H1 (cell line): ENCODE measurements at regions not wholly inside any gene's neighbourhood (a gene's known extent, or its start where the extent isn't known, plus 50 kb on each side); places are given as distances from the start of the nearest gene placed in this dataset.

Source experiments
- CTCF ChIA-PET: fragments of 300-600 bp; sonication (Branson Sonifier 250); formaldehyde crosslinking; loops from one replicate; lab custom pipeline; 2021; ENCODE audit not compliant: partially characterized antibody; lab: Charles Lee
- POLR2A ChIA-PET: fragments of 300-600 bp; sonication (Branson Sonifier 250); formaldehyde crosslinking; loops from one replicate; lab custom pipeline; 2021; ENCODE audit warnings: inconsistent platforms; ENCODE audit not compliant: partially characterized antibody; lab: Charles Lee
- DNase-seq, 2 experiments: peaks; one replicate each; pipeline versions ENCODE4 v3.0.0 to v3.0.0-alpha.2; 2010 to 2022; ENCODE audit warnings: low spot score in 2 of 2, low read depth in 1 of 2, mixed read lengths in 1 of 2
- FAIRE-seq: peaks from 2 replicates; lab custom pipeline; 2011; peaks lifted over from hg19 to GRCh38; lab: Jason Lieb, UNC
- H2AFZ ChIP-seq: 2 replicates; pipeline ENCODE4 v1.8.1; 2012; ENCODE audit warnings: low read length, inconsistent platforms
- H2AK5ac ChIP-seq: 2 replicates; pipeline ENCODE4 v1.6.1; 2013; ENCODE audit warnings: low read depth, low read length
- H2BK120ac ChIP-seq: replicated peaks from 2 replicates; pipeline ENCODE3; 2013; ENCODE audit warnings: low read depth, low read length, inconsistent platforms
- H2BK12ac ChIP-seq: 2 replicates; pipeline ENCODE4 v1.6.1; 2013; ENCODE audit warnings: low read depth, low read length
- H2BK15ac ChIP-seq: 2 replicates; pipeline ENCODE4 v1.6.1; 2013; ENCODE audit warnings: low read length
- H2BK20ac ChIP-seq: 2 replicates; pipeline ENCODE4 v1.6.1; 2013; ENCODE audit warnings: low read length
- H2BK5ac ChIP-seq: 2 replicates; pipeline ENCODE4 v1.6.1; 2013; ENCODE audit warnings: low read depth, low read length
- H3K14ac ChIP-seq: 2 replicates; pipeline ENCODE4 v1.6.1; 2013; ENCODE audit warnings: inconsistent platforms; ENCODE audit not compliant: insufficient read length
- H3K18ac ChIP-seq: 2 replicates; pipeline ENCODE4 v1.6.1; 2013; ENCODE audit warnings: low read length; ENCODE audit errors: extremely low read depth
- H3K23ac ChIP-seq: 2 replicates; pipeline ENCODE4 v1.6.1; 2013; ENCODE audit warnings: inconsistent platforms; ENCODE audit not compliant: insufficient read length
- H3K23me2 ChIP-seq: 2 replicates; pipeline ENCODE4 v1.6.1; 2013; ENCODE audit warnings: low read depth, low read length
- H3K27ac ChIP-seq: 2 replicates; pipeline ENCODE4 v1.6.1; 2011; ENCODE audit warnings: low read depth, low read length, inconsistent platforms
- H3K27me3 ChIP-seq, 4 experiments: replicated peaks in 1 of 4; 1 replicate in 1 of 4; 2 replicates in 3 of 4; pipeline versions ENCODE4 v1.6.1 to v1.8.1; 2011 to 2013; ENCODE audit warnings: low read length in 3 of 4, mild to moderate bottlenecking in 3 of 4, inconsistent platforms in 2 of 4, mixed read lengths in 2 of 4, moderate library complexity in 1 of 4; ENCODE audit not compliant: control insufficient read depth in 3 of 4, insufficient read depth in 3 of 4; ENCODE audit errors: extremely low read depth in 1 of 4
- H3K36me3 ChIP-seq, 4 experiments: 2 replicates each; pipeline versions ENCODE4 v1.6.1 to v1.8.1; 2011 to 2013; ENCODE audit warnings: mild to moderate bottlenecking in 4 of 4, low read length in 3 of 4, moderate library complexity in 2 of 4, control low read depth in 1 of 4, inconsistent platforms in 1 of 4; ENCODE audit not compliant: insufficient read depth in 4 of 4, control insufficient read depth in 2 of 4
- H3K4ac ChIP-seq: replicated peaks from 2 replicates; pipeline ENCODE3; 2013; ENCODE audit warnings: low read length, low read depth, mixed read lengths, inconsistent platforms; ENCODE audit not compliant: insufficient read length
- H3K4me1 ChIP-seq, 4 experiments: replicated peaks in 1 of 4; 1 replicate in 1 of 4; 2 replicates in 3 of 4; pipeline versions ENCODE4 v1.6.1 to v1.8.1; 2011 to 2013; ENCODE audit warnings: low read length in 3 of 4, inconsistent platforms in 2 of 4, mixed read lengths in 1 of 4; ENCODE audit not compliant: insufficient read depth in 4 of 4, control insufficient read depth in 3 of 4
- H3K4me2 ChIP-seq, 2 experiments: 2 replicates each; pipeline versions ENCODE4 v1.6.1 to v1.8.1; 2011 to 2013; ENCODE audit warnings: low read depth in 2 of 2, low read length in 2 of 2, control low read depth in 1 of 2, inconsistent platforms in 1 of 2, mild to moderate bottlenecking in 1 of 2; ENCODE audit not compliant: insufficient read depth in 1 of 2
- H3K4me3 ChIP-seq, 4 experiments: fragments of 200-600, 300-600 bp in 1 of 4; sonication (generic), shearing (Covaris generic), sonication (Bioruptor Twin) in 1 of 4; 2 replicates each; pipeline versions ENCODE4 v1.5.1 to v1.8.1; 2011 to 2016; ENCODE audit warnings: low read length in 4 of 4, low read depth in 3 of 4, control low read depth in 2 of 4, inconsistent platforms in 2 of 4, mild to moderate bottlenecking in 2 of 4, mixed read lengths in 1 of 4, moderate library complexity in 1 of 4; ENCODE audit not compliant: insufficient read depth in 2 of 4; ENCODE audit errors: extremely low read depth in 1 of 4
- H3K56ac ChIP-seq: replicated peaks from 2 replicates; pipeline ENCODE3; 2013; ENCODE audit warnings: low read depth, mild to moderate bottlenecking, mixed read lengths, low read length, inconsistent platforms; ENCODE audit not compliant: insufficient read length
- H3K79me1 ChIP-seq: 2 replicates; pipeline ENCODE4 v1.6.1; 2013; ENCODE audit warnings: low read depth, low read length, control low read depth
- H3K79me2 ChIP-seq, 2 experiments: 2 replicates each; pipeline versions ENCODE4 v1.6.1 to v1.8.1; 2012 to 2013; ENCODE audit warnings: low read length in 2 of 2, mild to moderate bottlenecking in 2 of 2, inconsistent platforms in 1 of 2; ENCODE audit not compliant: insufficient read depth in 2 of 2, control insufficient read depth in 1 of 2
- H3K9ac ChIP-seq, 4 experiments: replicated peaks in 1 of 4; 1 replicate in 1 of 4; 2 replicates in 3 of 4; pipeline versions ENCODE4 v1.6.1 to v1.8.1; 2011 to 2013; ENCODE audit warnings: low read depth in 3 of 4, low read length in 3 of 4, control low read depth in 2 of 4, mild to moderate bottlenecking in 2 of 4, moderate library complexity in 2 of 4, inconsistent platforms in 1 of 4; ENCODE audit errors: extremely low read depth in 1 of 4
- H3K9me3 ChIP-seq, 2 experiments: 2 replicates each; pipeline versions ENCODE4 v1.6.1 to v1.8.1; 2012 to 2013; ENCODE audit warnings: mild to moderate bottlenecking in 2 of 2, moderate library complexity in 2 of 2, control low read depth in 1 of 2, inconsistent platforms in 1 of 2, low read depth in 1 of 2, low read length in 1 of 2, mixed read lengths in 1 of 2; ENCODE audit not compliant: insufficient read depth in 2 of 2
- H4K20me1 ChIP-seq, 2 experiments: replicated peaks in 1 of 2; 2 replicates each; pipeline versions ENCODE3 to v1.8.1; 2011 to 2013; ENCODE audit warnings: inconsistent platforms in 2 of 2, low read length in 2 of 2, mild to moderate bottlenecking in 1 of 2; ENCODE audit not compliant: insufficient read depth in 2 of 2, control insufficient read depth in 1 of 2
- H4K5ac ChIP-seq: 2 replicates; pipeline ENCODE4 v1.6.1; 2013; ENCODE audit warnings: low read length, low read depth, mixed read lengths, inconsistent platforms; ENCODE audit not compliant: insufficient read length
- H4K8ac ChIP-seq: 2 replicates; pipeline ENCODE4 v1.8.0; 2013; ENCODE audit warnings: mild to moderate bottlenecking, moderate library complexity, low read length, inconsistent platforms; ENCODE audit not compliant: insufficient read depth; ENCODE audit errors: extremely low read depth
- H4K91ac ChIP-seq: replicated peaks from 2 replicates; pipeline ENCODE3; 2013; ENCODE audit warnings: low read length, mixed read lengths, inconsistent platforms; ENCODE audit not compliant: insufficient read length
- ASH2L ChIP-seq: fragments of 200-600, 300-600 bp; sonication (generic); IDR thresholded peaks from one replicate; pipeline ENCODE4 v1.7.1; 2017; ENCODE audit warnings: low read length
- BCL11A ChIP-seq, 2 experiments: IDR thresholded peaks; one replicate each; pipeline ENCODE4 v1.6.1; 2011; ENCODE audit warnings: low read depth in 2 of 2, low read length in 2 of 2, mild to moderate bottlenecking in 2 of 2
- CBX8 ChIP-seq: fragments of 300-800, 300-1000 bp; sonication (generic); IDR thresholded peaks from 2 replicates; pipeline ENCODE4 v1.7.1; 2016; ENCODE audit warnings: low read depth, low read length, borderline replicate concordance
- E2F6 ChIP-seq: IDR thresholded peaks from 2 replicates; pipeline ENCODE4 v1.6.1; 2012; ENCODE audit warnings: inconsistent platforms
- GABPA ChIP-seq: IDR thresholded peaks from 2 replicates; pipeline ENCODE4 v1.6.1; 2011; ENCODE audit warnings: mild to moderate bottlenecking, low read length, moderate library complexity, borderline replicate concordance; ENCODE audit not compliant: insufficient read depth
- JUND ChIP-seq: IDR thresholded peaks from 2 replicates; pipeline ENCODE4 v1.6.1; 2011; ENCODE audit warnings: mild to moderate bottlenecking, improper control_type of control experiment, low read length
- MAFK ChIP-seq: IDR thresholded peaks from 2 replicates; pipeline ENCODE4 v1.6.1; 2012; ENCODE audit warnings: low read depth, mild to moderate bottlenecking, improper control_type of control experiment, low read length
- POU5F1 ChIP-seq: IDR thresholded peaks from 2 replicates; pipeline ENCODE4 v1.6.1; 2011; ENCODE audit warnings: low read depth, mild to moderate bottlenecking, low read length, moderate library complexity
- SIX5 ChIP-seq: IDR thresholded peaks from 2 replicates; pipeline ENCODE4 v1.6.1; 2011; ENCODE audit warnings: mild to moderate bottlenecking, low read depth, low read length
- SRF ChIP-seq: IDR thresholded peaks from 2 replicates; pipeline ENCODE4 v1.6.1; 2011; ENCODE audit warnings: mild to moderate bottlenecking, low read depth, low read length, moderate library complexity
- USF2 ChIP-seq: IDR thresholded peaks from 2 replicates; pipeline ENCODE4 v1.6.1; 2011; ENCODE audit warnings: low read length, improper control_type of control experiment
- WGBS, 2 experiments: shearing (Covaris generic) in 1 of 2; methylation state at CpG; one replicate each; pipeline versions ENCODE4 v1.1.6 to v1.1.7; 2013 to 2015; ENCODE audit warnings: low lambda C conversion rate in 2 of 2, mixed read lengths in 2 of 2, inconsistent platforms in 1 of 2, low coverage in 1 of 2, missing lambda C conversion rate in 1 of 2; ENCODE audit not compliant: insufficient replicate concordance in 2 of 2, insufficient coverage in 1 of 2, insufficient read length in 1 of 2; ENCODE audit errors: extremely low coverage in 1 of 2, missing lambda C conversion rate in 1 of 2; 5-methylcytosine and 5-hydroxymethylcytosine counted together

GRCh38 chr7:4338556-4338955 is 343.5 kb upstream of the FOXK1 start:
- Histone ChIP-seq H3K27me3 (no peaks in the 10 kb centered on the region), H3K18ac (no peak overlapping the region), H3K27ac (no peak overlapping the region), H3K36me3 (no peaks in the 10 kb centered on the region), H3K79me1 (no peaks in the 10 kb centered on the region), H2BK5ac (no peak overlapping the region), H3K23me2 (no peaks in the 10 kb centered on the region; the same call in 1 of the 2 replicates), H3K9me3 (peaks cover 35 to 57% of the 10 kb centered on the region in 2 experiments), H3K56ac (no peak overlapping the region), H3K4me1 (no peaks in the 10 kb centered on the region), H3K4me2 (no peak overlapping the region), H2BK120ac (no peak overlapping the region), H4K91ac (no peak overlapping the region), H2AK5ac (no peak overlapping the region), H3K79me2 (no peaks in the 10 kb centered on the region), H4K5ac (no peak overlapping the region), H2BK15ac (no peak overlapping the region), H3K4me3 (no peak overlapping the region), H3K23ac (no peak overlapping the region), H2BK20ac (no peak overlapping the region), H2BK12ac (no peak overlapping the region), H4K8ac (no peak overlapping the region), H2AFZ (no peak overlapping the region), H3K4ac (no peak overlapping the region), H3K14ac (no peak overlapping the region), H4K20me1 (no peaks in the 10 kb centered on the region), H3K9ac (no peak overlapping the region)
- DNase-seq (no peak), FAIRE-seq (no peak)
- TF ChIP-seq SRF = no peak
- TF ChIP-seq MAFK = no peak
- TF ChIP-seq ASH2L = no peak
- TF ChIP-seq CBX8 = no peak
- TF ChIP-seq USF2 = no peak
- TF ChIP-seq POU5F1 = no peak
- TF ChIP-seq GABPA = no peak
- TF ChIP-seq BCL11A (IDR thresholded peaks at IDR 0.05; ENCODE audit: low read depth in 2 of 2, low read length in 2 of 2) = no peak
- TF ChIP-seq E2F6 = no peak
- no peak for TF ChIP-seq SIX5
- TF ChIP-seq JUND = no peak
- WGBS, 2 experiments = 77% methylated on average over 7 of the region's 7 CpGs; no CpG with 5 or more reads in 1 of the 2 experiments
- CTCF ChIA-PET = no interaction called here
- POLR2A ChIA-PET = no interaction called here
